ENCODE measurements at regions not wholly inside any gene's neighbourhood (a gene's known extent, or its start where the extent isn't known, plus 50 kb on each side); places are given as distances from the start of the nearest gene placed in this dataset.

DNA sequence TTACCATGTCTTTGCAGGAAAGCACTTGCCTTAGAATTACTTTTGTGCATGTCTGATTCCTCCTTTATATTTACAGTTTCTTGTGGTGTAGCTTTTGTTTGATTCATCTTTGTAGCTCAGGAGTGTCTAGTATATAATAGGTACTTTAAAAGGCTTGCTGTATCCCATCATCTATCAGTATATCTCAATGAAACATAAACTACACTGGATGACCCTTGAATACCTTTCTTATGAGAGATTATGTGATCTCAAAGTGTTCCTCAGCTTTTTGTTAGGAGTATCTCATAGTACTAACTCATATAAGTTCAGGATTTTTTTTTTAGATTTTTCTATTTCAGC, 234.8 kb downstream of the PYDC2 start:
- DNase-seq (ENCODE audit: low read depth): no peak
- H3K4me3 Mint-ChIP-seq (ENCODE audit: unreplicated experiment): no peak overlapping the region
- Histone ChIP-seq H4K20me1 (ENCODE audit: insufficient read depth, low read length) (no peaks in the 10 kb centered on the region), H3K36me3 (ENCODE audit: insufficient read depth, low read length) (no peaks in the 10 kb centered on the region), H3K9ac (ENCODE audit: low read length) (no peak overlapping the region), H3K9me3 (ENCODE audit: insufficient read depth, low read depth, low read length) (no peaks in the 10 kb centered on the region), H2AFZ (ENCODE audit: low read depth, low read length) (no peak overlapping the region), H3K27ac (ENCODE audit: low read depth, low read length) (no peak overlapping the region), H3K79me2 (ENCODE audit: insufficient read depth, low read length) (no peaks in the 10 kb centered on the region), H3K4me2 (ENCODE audit: low read length) (no peak overlapping the region), H3K4me3 (ENCODE audit: insufficient read depth, low read depth, low read length) (no peak overlapping the region), H3K4me1 (ENCODE audit: insufficient read depth, low read length) (no peaks in the 10 kb centered on the region), H3K27me3 (ENCODE audit: insufficient read depth, low read length) (no peaks in the 10 kb centered on the region)
- FAIRE-seq: no peak
- no peak overlapping the region for H3K27ac Mint-ChIP-seq (ENCODE audit: unreplicated experiment)
- TF ChIP-seq EZH2 (IDR thresholded peaks at IDR 0.05; ENCODE audit: insufficient read depth, low read length): no peak
- TF ChIP-seq, protein P1, sequence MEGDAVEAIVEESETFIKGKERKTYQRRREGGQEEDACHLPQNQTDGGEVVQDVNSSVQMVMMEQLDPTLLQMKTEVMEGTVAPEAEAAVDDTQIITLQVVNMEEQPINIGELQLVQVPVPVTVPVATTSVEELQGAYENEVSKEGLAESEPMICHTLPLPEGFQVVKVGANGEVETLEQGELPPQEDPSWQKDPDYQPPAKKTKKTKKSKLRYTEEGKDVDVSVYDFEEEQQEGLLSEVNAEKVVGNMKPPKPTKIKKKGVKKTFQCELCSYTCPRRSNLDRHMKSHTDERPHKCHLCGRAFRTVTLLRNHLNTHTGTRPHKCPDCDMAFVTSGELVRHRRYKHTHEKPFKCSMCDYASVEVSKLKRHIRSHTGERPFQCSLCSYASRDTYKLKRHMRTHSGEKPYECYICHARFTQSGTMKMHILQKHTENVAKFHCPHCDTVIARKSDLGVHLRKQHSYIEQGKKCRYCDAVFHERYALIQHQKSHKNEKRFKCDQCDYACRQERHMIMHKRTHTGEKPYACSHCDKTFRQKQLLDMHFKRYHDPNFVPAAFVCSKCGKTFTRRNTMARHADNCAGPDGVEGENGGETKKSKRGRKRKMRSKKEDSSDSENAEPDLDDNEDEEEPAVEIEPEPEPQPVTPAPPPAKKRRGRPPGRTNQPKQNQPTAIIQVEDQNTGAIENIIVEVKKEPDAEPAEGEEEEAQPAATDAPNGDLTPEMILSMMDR (IDR thresholded peaks at IDR 0.05; ENCODE audit: insufficient read depth, low read depth, low read length): no peak
- no peaks in the 10 kb centered on the region for H3K36me3 Mint-ChIP-seq (ENCODE audit: low read depth, unreplicated experiment)
- H3K27me3 Mint-ChIP-seq (ENCODE audit: low read depth, unreplicated experiment): no peaks in the 10 kb centered on the region
- H3K4me1 Mint-ChIP-seq (ENCODE audit: low read depth, unreplicated experiment): peaks cover 4% of the 10 kb centered on the region
- no peaks in the 10 kb centered on the region for H3K9me3 Mint-ChIP-seq (ENCODE audit: unreplicated experiment)

DNA sequence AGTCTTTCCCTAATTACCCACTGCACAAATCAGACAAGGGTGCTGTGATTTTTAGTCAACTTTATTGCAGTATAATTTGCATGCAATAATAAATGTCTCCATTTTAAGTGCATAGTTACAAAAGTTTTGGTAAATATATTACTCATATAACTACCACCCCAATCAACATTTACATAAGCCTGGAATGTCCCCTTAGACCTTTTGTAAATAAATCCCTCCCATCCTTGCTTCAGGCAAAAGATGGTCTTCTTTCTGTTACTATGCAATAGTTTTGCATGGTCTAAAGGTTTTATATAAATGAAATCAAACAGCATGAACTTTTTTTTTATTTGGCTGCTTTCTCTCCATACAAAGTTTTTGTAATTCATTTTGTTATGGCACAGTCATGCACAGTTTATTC, 235.4 kb downstream of the PYDC2 start:
- no peak overlapping the region for H3K4me3 Mint-ChIP-seq (ENCODE audit: unreplicated experiment)
- Histone ChIP-seq H3K27me3 (ENCODE audit: insufficient read depth, low read length) (no peaks in the 10 kb centered on the region), H3K9me3 (ENCODE audit: insufficient read depth, low read depth, low read length) (no peaks in the 10 kb centered on the region), H2AFZ (ENCODE audit: low read depth, low read length) (no peak overlapping the region), H3K36me3 (ENCODE audit: insufficient read depth, low read length) (no peaks in the 10 kb centered on the region), H3K4me1 (ENCODE audit: insufficient read depth, low read length) (no peaks in the 10 kb centered on the region), H3K9ac (ENCODE audit: low read length) (no peak overlapping the region), H3K4me3 (ENCODE audit: insufficient read depth, low read depth, low read length) (no peak overlapping the region), H3K79me2 (ENCODE audit: insufficient read depth, low read length) (no peaks in the 10 kb centered on the region), H4K20me1 (ENCODE audit: insufficient read depth, low read length) (no peaks in the 10 kb centered on the region), H3K4me2 (ENCODE audit: low read length) (no peak overlapping the region), H3K27ac (ENCODE audit: low read depth, low read length) (no peak overlapping the region)
- H3K4me1 Mint-ChIP-seq (ENCODE audit: low read depth, unreplicated experiment): peaks cover 4% of the 10 kb centered on the region
- TF ChIP-seq, protein P1 (IDR thresholded peaks at IDR 0.05; ENCODE audit: insufficient read depth, low read depth, low read length): no peak
- no peak for TF ChIP-seq EZH2 (IDR thresholded peaks at IDR 0.05; ENCODE audit: insufficient read depth, low read length)
- FAIRE-seq (no peak), DNase-seq (ENCODE audit: low read depth) (no peak)
- no peaks in the 10 kb centered on the region for H3K36me3 Mint-ChIP-seq (ENCODE audit: low read depth, unreplicated experiment)
- H3K9me3 Mint-ChIP-seq (ENCODE audit: unreplicated experiment): peaks cover 1% of the 10 kb centered on the region
- no peaks in the 10 kb centered on the region for H3K27me3 Mint-ChIP-seq (ENCODE audit: low read depth, unreplicated experiment)
- H3K27ac Mint-ChIP-seq (ENCODE audit: unreplicated experiment): no peak overlapping the region

DNA sequence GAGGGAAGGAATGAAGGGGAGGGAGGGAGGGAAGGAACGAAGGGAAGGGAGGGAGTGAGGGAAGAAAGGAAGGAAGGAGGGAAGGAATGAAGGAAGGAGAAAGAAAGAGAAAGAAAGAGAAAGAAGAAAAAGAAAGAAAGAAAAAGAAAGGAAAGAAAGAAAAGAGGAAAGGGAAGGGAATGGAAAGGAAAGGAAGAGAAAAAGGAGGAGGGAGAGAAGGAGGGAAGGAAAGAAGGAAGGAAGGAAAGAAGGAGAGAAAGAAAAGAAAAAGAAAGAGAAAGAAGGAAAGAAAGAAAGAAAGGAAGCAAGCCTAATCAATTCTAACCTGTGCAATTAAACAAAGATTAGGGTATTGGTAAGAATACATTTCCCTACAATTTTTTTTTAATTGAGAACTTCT, 238.6 kb downstream of the PYDC2 start:
- no peaks in the 10 kb centered on the region for H3K27me3 Mint-ChIP-seq (ENCODE audit: low read depth, unreplicated experiment)
- Histone ChIP-seq H4K20me1 (ENCODE audit: insufficient read depth, low read length) (no peaks in the 10 kb centered on the region), H3K4me2 (ENCODE audit: low read length) (no peak overlapping the region), H3K79me2 (ENCODE audit: insufficient read depth, low read length) (no peaks in the 10 kb centered on the region), H3K36me3 (ENCODE audit: insufficient read depth, low read length) (no peaks in the 10 kb centered on the region), H3K9ac (ENCODE audit: low read length) (no peak overlapping the region), H3K4me3 (ENCODE audit: insufficient read depth, low read depth, low read length) (no peak overlapping the region), H3K9me3 (ENCODE audit: insufficient read depth, low read depth, low read length) (peaks cover 3% of the 10 kb centered on the region), H3K27me3 (ENCODE audit: insufficient read depth, low read length) (no peaks in the 10 kb centered on the region), H3K27ac (ENCODE audit: low read depth, low read length) (no peak overlapping the region), H2AFZ (ENCODE audit: low read depth, low read length) (no peak overlapping the region), H3K4me1 (ENCODE audit: insufficient read depth, low read length) (no peaks in the 10 kb centered on the region)
- DNase-seq (ENCODE audit: low read depth) (no peak), FAIRE-seq (no peak)
- no peaks in the 10 kb centered on the region for H3K36me3 Mint-ChIP-seq (ENCODE audit: low read depth, unreplicated experiment)
- H3K4me1 Mint-ChIP-seq (ENCODE audit: low read depth, unreplicated experiment): peaks cover 4% of the 10 kb centered on the region
- no peak overlapping the region for H3K4me3 Mint-ChIP-seq (ENCODE audit: unreplicated experiment)
- H3K27ac Mint-ChIP-seq (ENCODE audit: unreplicated experiment): no peak overlapping the region
- H3K9me3 Mint-ChIP-seq (ENCODE audit: unreplicated experiment): peaks cover 7% of the 10 kb centered on the region
- no peak for TF ChIP-seq EZH2 (IDR thresholded peaks at IDR 0.05; ENCODE audit: insufficient read depth, low read length)
- TF ChIP-seq, protein P1 (IDR thresholded peaks at IDR 0.05; ENCODE audit: insufficient read depth, low read depth, low read length): no peak
